Karpas-422 (cell line): ENCODE measurements at regions not wholly inside any gene's neighbourhood (a gene's known extent, or its start where the extent isn't known, plus 50 kb on each side); places are given as distances from the start of the nearest gene placed in this dataset.

Experiments
- DNase-seq: peaks from one replicate; pipeline ENCODE4 v3.0.0-alpha.2; 2015
- H2AFZ ChIP-seq: fragments of 200-600 bp; sonication (generic); 2 replicates; pipeline ENCODE4 v1.6.1; 2014; ENCODE audit warnings: antibody characterized with exemption, low read length, mixed read lengths
- H3K27ac ChIP-seq: fragments of 200-600 bp; sonication (generic); 2 replicates; pipeline ENCODE4 v1.5.1; 2014; ENCODE audit warnings: mild to moderate bottlenecking, low read length, moderate library complexity
- H3K27me3 ChIP-seq: fragments of 200-600 bp; sonication (generic); 2 replicates; pipeline ENCODE4 v1.6.1; 2014; ENCODE audit warnings: low read length, mixed read lengths
- H3K36me3 ChIP-seq: fragments of 200-600 bp; sonication (generic); 2 replicates; pipeline ENCODE4 v1.6.1; 2014; ENCODE audit warnings: low read length, mixed read lengths; ENCODE audit not compliant: insufficient read depth
- H3K4me1 ChIP-seq: fragments of 200-600 bp; sonication (generic); 2 replicates; pipeline ENCODE4 v1.6.1; 2014; ENCODE audit warnings: mild to moderate bottlenecking, low read length, mixed read lengths
- H3K4me2 ChIP-seq: fragments of 200-600 bp; sonication (generic); 2 replicates; pipeline ENCODE4 v1.6.1; 2014; ENCODE audit warnings: low read length, low read depth, mild to moderate bottlenecking; ENCODE audit not compliant: poor library complexity, severe bottlenecking
- H3K4me3 ChIP-seq: fragments of 200-600 bp; sonication (generic); 2 replicates; pipeline ENCODE4 v1.5.1; 2014; ENCODE audit warnings: mild to moderate bottlenecking, antibody characterized with exemption, low read length, mixed read lengths
- H3K79me2 ChIP-seq: fragments of 200-600 bp; sonication (generic); 2 replicates; pipeline ENCODE4 v1.6.1; 2014; ENCODE audit warnings: mild to moderate bottlenecking, low read length, mixed read lengths
- H3K9ac ChIP-seq: fragments of 200-600 bp; sonication (generic); 2 replicates; pipeline ENCODE4 v1.6.0; 2014; ENCODE audit warnings: low read length
- H3K9me2 ChIP-seq: fragments of 200-600 bp; sonication (generic), shearing (Covaris generic); replicated peaks from 2 replicates; pipeline ENCODE4 v1.6.0; 2014; ENCODE audit warnings: mild to moderate bottlenecking, low read length, moderate library complexity; ENCODE audit not compliant: insufficient read depth
- H3K9me3 ChIP-seq: fragments of 300-700, 200-600 bp; sonication (generic); 2 replicates; pipeline ENCODE4 v1.6.1; 2014; ENCODE audit warnings: low read length, mixed read lengths
- H4K20me1 ChIP-seq: fragments of 200-600 bp; sonication (generic); 2 replicates; pipeline ENCODE4 v1.6.1; 2014; ENCODE audit warnings: mild to moderate bottlenecking, antibody characterized with exemption, low read length, low read depth; ENCODE audit not compliant: insufficient read depth

DNA sequence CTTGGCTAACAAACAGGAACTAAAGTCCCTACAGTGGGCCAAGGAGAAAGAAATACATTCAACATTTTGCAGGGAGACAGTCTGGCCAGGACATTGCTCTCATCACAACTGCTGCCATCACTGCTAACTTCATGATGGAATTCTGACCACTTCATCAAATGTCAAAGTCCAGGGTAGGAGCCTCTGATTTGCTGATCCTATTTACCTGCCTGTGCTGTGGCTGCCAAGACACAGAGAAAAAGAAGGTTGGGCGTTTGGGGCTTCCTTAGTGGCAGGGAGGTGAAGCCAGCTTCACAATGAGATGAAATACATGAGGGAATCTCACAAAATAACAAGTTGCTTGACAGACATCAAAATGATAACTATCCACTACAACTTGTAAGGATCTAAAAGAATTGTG, 343.9 kb upstream of the CADM1 start:
- no peak for DNase-seq
- H3K4me2 ChIP-seq = no peak overlapping the region
- no peak overlapping the region for H3K4me3 ChIP-seq
- no peaks in the 10 kb centered on the region for H3K4me1 ChIP-seq
- H3K27me3 ChIP-seq = no peaks in the 10 kb centered on the region
- H3K9ac ChIP-seq = no peak overlapping the region
- H3K79me2 ChIP-seq = no peaks in the 10 kb centered on the region
- no peak overlapping the region for H3K27ac ChIP-seq
- H4K20me1 ChIP-seq = no peaks in the 10 kb centered on the region
- no peaks in the 10 kb centered on the region for H3K9me3 ChIP-seq
- no peak overlapping the region for H2AFZ ChIP-seq
- H3K9me2 ChIP-seq = no peaks in the 10 kb centered on the region
- no peaks in the 10 kb centered on the region for H3K36me3 ChIP-seq

DNA sequence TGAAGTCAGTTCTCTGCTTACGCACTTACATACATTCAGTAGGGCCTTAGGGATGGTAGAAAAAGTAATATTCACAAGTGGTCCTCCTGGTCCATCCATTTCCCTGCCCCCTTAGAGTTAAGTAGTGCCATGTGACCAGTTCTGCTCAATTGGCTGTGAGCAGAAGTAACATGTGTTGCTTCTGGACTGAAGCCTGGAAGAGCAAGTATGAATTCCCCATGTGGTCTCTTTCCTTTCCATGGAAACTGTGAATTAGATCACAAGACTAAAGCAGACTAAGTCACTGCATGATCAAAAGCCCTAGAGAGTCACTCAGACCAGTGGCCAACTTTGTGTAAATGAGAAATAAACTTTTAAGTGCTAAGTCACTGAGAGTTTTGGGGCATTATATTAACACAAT, 341.7 kb upstream of the CADM1 start:
- no peak overlapping the region for H3K4me2 ChIP-seq
- no peak overlapping the region for H3K27ac ChIP-seq
- no peak for DNase-seq
- H3K36me3 ChIP-seq = no peaks in the 10 kb centered on the region
- no peaks in the 10 kb centered on the region for H3K79me2 ChIP-seq
- H3K9ac ChIP-seq = no peak overlapping the region
- H3K9me2 ChIP-seq = no peaks in the 10 kb centered on the region
- no peaks in the 10 kb centered on the region for H3K9me3 ChIP-seq
- H3K4me1 ChIP-seq = no peaks in the 10 kb centered on the region
- no peaks in the 10 kb centered on the region for H3K27me3 ChIP-seq
- H2AFZ ChIP-seq = no peak overlapping the region
- H4K20me1 ChIP-seq = no peaks in the 10 kb centered on the region
- no peak overlapping the region for H3K4me3 ChIP-seq

DNA sequence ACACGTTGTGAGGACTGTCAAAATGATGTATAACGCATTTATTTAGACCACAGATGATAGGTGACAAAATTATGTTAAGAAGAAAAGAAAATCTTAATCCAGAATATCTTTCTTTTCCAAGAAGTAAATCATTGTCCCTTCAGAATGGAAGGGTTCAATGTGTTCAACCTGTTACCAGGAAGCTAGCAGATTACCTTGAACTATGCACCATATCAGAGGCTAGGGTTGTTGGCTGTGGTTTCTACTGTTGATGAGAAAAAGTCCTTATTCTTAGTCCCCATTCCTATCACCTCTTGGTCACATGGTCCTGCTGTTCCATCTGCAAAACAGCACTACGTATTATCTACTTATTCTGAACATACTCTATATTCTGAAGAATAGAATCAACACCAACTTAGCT, 339.5 kb upstream of the CADM1 start:
- Histone ChIP-seq H3K79me2 (no peaks in the 10 kb centered on the region), H3K9ac (no peak overlapping the region), H3K36me3 (no peaks in the 10 kb centered on the region), H2AFZ (no peak overlapping the region), H3K27ac (no peak overlapping the region), H3K9me2 (no peaks in the 10 kb centered on the region), H3K4me3 (no peak overlapping the region), H3K9me3 (no peaks in the 10 kb centered on the region), H3K27me3 (no peaks in the 10 kb centered on the region), H3K4me1 (no peaks in the 10 kb centered on the region), H4K20me1 (no peaks in the 10 kb centered on the region), H3K4me2 (no peak overlapping the region)
- DNase-seq = no peak

DNA sequence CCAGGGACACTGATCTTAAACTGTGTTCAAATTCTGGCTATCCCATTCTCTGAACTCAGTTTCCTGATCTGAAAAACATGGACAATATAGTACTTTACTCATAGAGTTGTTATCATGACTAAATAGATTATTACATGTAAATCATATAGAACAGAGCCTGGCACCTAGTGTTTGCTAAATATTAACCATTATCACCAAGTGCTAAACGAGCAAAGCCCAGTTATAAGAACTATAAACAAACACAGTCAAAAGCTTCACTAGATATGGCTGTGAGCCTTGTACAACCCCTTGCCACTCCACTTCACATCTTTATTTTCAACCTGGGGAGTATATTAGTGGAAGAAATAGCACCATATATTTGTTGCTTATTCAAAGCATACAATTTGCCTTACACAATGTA, 338.9 kb upstream of the CADM1 start:
- Histone ChIP-seq H3K79me2 (no peaks in the 10 kb centered on the region), H3K27ac (no peak overlapping the region), H3K36me3 (no peaks in the 10 kb centered on the region), H3K9me2 (no peaks in the 10 kb centered on the region), H3K9ac (no peak overlapping the region), H3K4me1 (no peaks in the 10 kb centered on the region), H4K20me1 (no peaks in the 10 kb centered on the region), H3K9me3 (no peaks in the 10 kb centered on the region), H3K4me3 (no peak overlapping the region), H3K27me3 (no peaks in the 10 kb centered on the region), H2AFZ (no peak overlapping the region), H3K4me2 (no peak overlapping the region)
- DNase-seq = no peak

DNA sequence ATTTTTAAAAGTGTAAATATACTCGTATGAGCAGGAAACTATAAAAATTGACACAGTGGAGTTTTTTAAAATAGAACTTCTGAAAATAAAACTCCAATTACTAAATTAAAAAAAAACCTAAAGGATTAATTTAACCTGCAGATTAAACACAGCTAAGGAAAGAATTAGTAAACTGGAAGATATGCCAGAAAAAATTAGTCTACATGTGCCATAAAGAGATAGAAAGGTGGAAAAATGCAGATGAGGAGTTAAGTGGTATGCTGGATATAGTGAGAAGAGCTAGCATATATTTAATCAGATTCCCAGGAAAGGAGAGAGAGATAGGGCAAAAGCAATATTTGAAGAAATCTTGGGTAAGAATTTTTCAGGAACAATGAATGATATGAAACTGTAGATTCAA, 315.8 kb upstream of the CADM1 start:
- no peaks in the 10 kb centered on the region for H3K36me3 ChIP-seq
- H2AFZ ChIP-seq = no peak overlapping the region
- no peaks in the 10 kb centered on the region for H3K27me3 ChIP-seq
- no peaks in the 10 kb centered on the region for H3K9me2 ChIP-seq
- H3K79me2 ChIP-seq = no peaks in the 10 kb centered on the region
- no peak overlapping the region for H3K9ac ChIP-seq
- H4K20me1 ChIP-seq = no peaks in the 10 kb centered on the region
- no peak overlapping the region for H3K27ac ChIP-seq
- DNase-seq = no peak
- H3K4me3 ChIP-seq = no peak overlapping the region
- H3K9me3 ChIP-seq = no peaks in the 10 kb centered on the region
- H3K4me1 ChIP-seq = no peaks in the 10 kb centered on the region
- H3K4me2 ChIP-seq = no peak overlapping the region

DNA sequence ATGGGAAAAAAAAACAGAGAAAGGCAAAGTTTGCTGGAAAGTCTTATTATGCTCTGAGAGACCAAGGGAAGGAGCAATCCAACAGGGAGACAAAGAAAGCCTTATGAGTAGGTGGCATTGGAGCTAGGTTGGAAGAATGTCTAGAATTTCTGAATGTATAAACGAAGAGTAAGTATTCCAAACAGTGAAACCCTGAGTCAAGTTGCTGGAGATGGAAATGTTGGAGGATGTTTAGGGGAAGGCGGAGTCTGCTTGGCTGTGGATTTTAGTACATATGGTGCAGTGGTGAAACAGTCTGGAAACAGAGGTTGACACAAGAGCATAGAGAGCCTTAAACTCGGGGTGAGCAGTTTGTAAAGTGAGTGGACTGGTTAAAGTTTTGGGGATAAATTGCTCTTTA, 314.8 kb upstream of the CADM1 start:
- no peaks in the 10 kb centered on the region for H3K9me3 ChIP-seq
- H3K4me1 ChIP-seq = no peaks in the 10 kb centered on the region
- no peak overlapping the region for H2AFZ ChIP-seq
- H3K9me2 ChIP-seq = no peaks in the 10 kb centered on the region
- H3K27me3 ChIP-seq = no peaks in the 10 kb centered on the region
- no peaks in the 10 kb centered on the region for H4K20me1 ChIP-seq
- no peak for DNase-seq
- H3K27ac ChIP-seq = no peak overlapping the region
- no peak overlapping the region for H3K4me3 ChIP-seq
- H3K79me2 ChIP-seq = no peaks in the 10 kb centered on the region
- no peaks in the 10 kb centered on the region for H3K36me3 ChIP-seq
- no peak overlapping the region for H3K4me2 ChIP-seq
- no peak overlapping the region for H3K9ac ChIP-seq

DNA sequence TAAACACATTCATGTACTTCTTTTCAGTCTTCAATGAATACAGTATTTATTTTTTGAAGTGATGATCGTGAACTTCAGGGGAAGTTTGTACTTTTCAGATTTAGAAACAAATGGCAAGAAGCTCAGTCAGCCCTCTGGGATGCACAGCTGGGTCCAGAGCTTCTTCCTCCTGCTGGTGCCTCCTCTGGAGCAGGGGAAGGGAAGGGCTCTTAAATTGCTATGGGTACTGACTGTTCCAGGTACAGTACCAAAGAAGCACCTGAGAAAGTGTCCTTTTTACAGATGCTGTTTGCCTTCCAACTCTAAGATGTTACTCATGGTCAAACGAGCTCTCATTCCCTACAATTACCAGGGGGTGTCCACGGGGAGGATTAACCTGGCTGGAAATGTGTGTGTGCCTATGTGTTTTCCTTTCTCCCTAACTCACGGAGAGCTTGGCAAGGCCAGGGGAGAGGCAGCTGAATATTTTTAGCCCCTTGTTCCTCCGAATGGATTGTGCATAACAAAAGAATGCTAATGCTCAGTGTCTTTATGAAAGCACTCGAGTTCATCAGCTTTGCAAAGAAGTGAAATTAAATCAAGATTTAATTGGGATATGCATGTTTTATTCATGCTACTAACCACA, 313.7 kb upstream of the CADM1 start:
- Histone ChIP-seq H3K36me3 (no peaks in the 10 kb centered on the region), H3K9me3 (no peaks in the 10 kb centered on the region), H3K27me3 (no peaks in the 10 kb centered on the region), H3K27ac (no peak overlapping the region), H3K4me3 (no peak overlapping the region), H3K4me2 (no peak overlapping the region), H3K9ac (no peak overlapping the region), H4K20me1 (no peaks in the 10 kb centered on the region), H3K79me2 (no peaks in the 10 kb centered on the region), H3K4me1 (no peaks in the 10 kb centered on the region), H2AFZ (no peak overlapping the region), H3K9me2 (no peaks in the 10 kb centered on the region)
- DNase-seq = no peak

DNA sequence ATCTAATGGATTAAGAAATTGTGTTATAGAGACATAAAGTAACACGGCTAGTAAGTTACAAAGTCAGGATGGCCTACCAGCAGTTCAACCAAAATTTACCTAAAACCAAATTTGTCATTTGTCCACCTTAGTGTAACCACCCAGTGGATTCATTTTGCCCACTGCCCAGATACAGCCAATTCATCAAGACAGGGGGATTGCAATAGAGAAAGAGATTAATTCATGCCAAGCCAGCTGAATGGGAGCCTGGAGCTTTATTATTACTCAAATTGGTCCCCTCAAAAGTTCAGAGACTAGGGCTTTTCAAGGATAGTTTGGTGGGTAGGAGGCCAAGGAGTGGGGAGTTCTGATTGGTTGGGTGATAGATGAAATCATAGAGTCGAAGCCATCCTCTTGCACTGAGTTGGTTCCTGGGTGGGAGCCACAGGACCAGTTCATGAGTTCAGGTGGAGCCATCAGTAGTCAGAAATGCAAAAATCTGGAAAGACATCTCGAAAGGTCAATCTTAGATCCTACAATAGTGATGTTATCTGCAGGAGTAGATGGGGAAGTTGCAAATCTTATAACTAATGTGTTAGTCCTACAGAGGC, 304.2 kb upstream of the CADM1 start:
- H3K4me3 ChIP-seq = no peak overlapping the region
- H4K20me1 ChIP-seq = no peaks in the 10 kb centered on the region
- no peaks in the 10 kb centered on the region for H3K4me1 ChIP-seq
- H3K4me2 ChIP-seq = no peak overlapping the region
- DNase-seq = no peak
- H3K9me3 ChIP-seq = no peaks in the 10 kb centered on the region
- H3K27me3 ChIP-seq = no peaks in the 10 kb centered on the region
- no peaks in the 10 kb centered on the region for H3K9me2 ChIP-seq
- no peaks in the 10 kb centered on the region for H3K79me2 ChIP-seq
- no peak overlapping the region for H3K9ac ChIP-seq
- H3K36me3 ChIP-seq = no peaks in the 10 kb centered on the region
- no peak overlapping the region for H2AFZ ChIP-seq
- no peak overlapping the region for H3K27ac ChIP-seq
